Activated B cell treated with CpG ODN at 0.5 μM for 24 hours (primary cell): ENCODE measurements at regions not wholly inside any gene's neighbourhood (a gene's known extent, or its start where the extent isn't known, plus 50 kb on each side); places are given as distances from the start of the nearest gene placed in this dataset.

Source experiments
- ATAC-seq: fragments of 200-7000 bp; cut with Tn5 transposase; one replicate; pipeline ENCODE4 v1.10.0; 2021; ENCODE audit warnings: low read depth, mild to moderate bottlenecking, moderate library complexity
- CTCF ChIA-PET: fragments of 350-600 bp; sonication (Branson Sonifier 250); formaldehyde crosslinking; loops from one replicate; lab custom pipeline; 2021; ENCODE audit warnings: antibody characterized with exemption; lab: Charles Lee
- POLR2A ChIA-PET: fragments of 350-600 bp; sonication (Branson Sonifier 250); formaldehyde crosslinking; loops from one replicate; lab custom pipeline; 2021; ENCODE audit warnings: antibody characterized with exemption; lab: Charles Lee
- DNase-seq: peaks from one replicate; pipeline ENCODE4 v3.0.0; 2022
- H3K27ac Mint-ChIP-seq: one replicate; pipeline ENCODE4 v1.8.0; 2020; ENCODE audit warnings: mixed read lengths
- H3K27me3 Mint-ChIP-seq: one replicate; pipeline ENCODE4 v1.8.0; 2021; ENCODE audit warnings: mixed read lengths
- H3K36me3 Mint-ChIP-seq: one replicate; pipeline ENCODE4 v1.8.0; 2021; ENCODE audit warnings: low read depth, mixed read lengths
- H3K4me1 Mint-ChIP-seq: one replicate; pipeline ENCODE4 v1.8.0; 2021; ENCODE audit warnings: mixed read lengths
- H3K4me3 Mint-ChIP-seq: one replicate; pipeline ENCODE4 v1.8.0; 2020; ENCODE audit warnings: mild to moderate bottlenecking, mixed read lengths
- H3K9me3 Mint-ChIP-seq: one replicate; pipeline ENCODE4 v1.8.0; 2020; ENCODE audit warnings: mixed read lengths
- CTCF ChIP-seq: fragments of 200-600 bp; IDR thresholded peaks from one replicate; pipeline ENCODE4 v1.8.0; 2022; ENCODE audit warnings: antibody characterized with exemption, mild to moderate bottlenecking
- intact Hi-C: fragments of 100-400 bp; cut with micrococcal nuclease; formaldehyde crosslinking; loops from one replicate; pipeline ENCODE4 v1.15.1; 2024

GRCh38 chr10:1882180-1882579 lies 144.9 kb upstream of the ADARB2 start:
- peaks cover 7% of the 10 kb centered on the region for H3K27me3 Mint-ChIP-seq

GRCh38 chr10:1881636-1882035 lies 144.3 kb upstream of the ADARB2 start:
- POLR2A ChIA-PET, result no interaction called here
- H3K9me3 Mint-ChIP-seq, result no peaks in the 10 kb centered on the region
- ATAC-seq, result no peak
- H3K27ac Mint-ChIP-seq, result no peak overlapping the region
- peaks cover 7% of the 10 kb centered on the region for H3K27me3 Mint-ChIP-seq
- no peak overlapping the region for H3K4me3 Mint-ChIP-seq
- CTCF ChIA-PET, result no interaction called here
- H3K36me3 Mint-ChIP-seq, result no peaks in the 10 kb centered on the region
- intact Hi-C loops, result no loop called here
- TF ChIP-seq CTCF, result no peak
- H3K4me1 Mint-ChIP-seq, result no peaks in the 10 kb centered on the region
- DNase-seq, result no peak

More at GRCh38 chr10:1882180-1882579, 144.9 kb upstream of the ADARB2 start:
- POLR2A ChIA-PET, result no interaction called here
- Mint-ChIP-seq H3K4me3 (no peak overlapping the region), H3K9me3 (peaks cover 2% of the 10 kb centered on the region), H3K27ac (no peak overlapping the region), H3K36me3 (no peaks in the 10 kb centered on the region), H3K4me1 (no peaks in the 10 kb centered on the region)
- CTCF ChIA-PET, result no interaction called here
- DNase-seq, result no peak
- TF ChIP-seq CTCF, result no peak
- intact Hi-C loops, result no loop called here
- no peak for ATAC-seq

- peaks cover 9% of the 10 kb centered on the region for H3K27me3 Mint-ChIP-seq
These were observed 137.2 kb upstream of the ADARB2 start for GRCh38 chr10:1874533-1874932.

GRCh38 chr10:1873661-1874315 lies 136.5 kb upstream of the ADARB2 start:
- POLR2A ChIA-PET, result no interaction called here

More at GRCh38 chr10:1874533-1874932, 137.2 kb upstream of the ADARB2 start:
- no peak overlapping the region for H3K4me3 Mint-ChIP-seq
- no peak for TF ChIP-seq CTCF
- no peak for ATAC-seq
- no peaks in the 10 kb centered on the region for H3K4me1 Mint-ChIP-seq
- intact Hi-C loops, result no loop called here
- H3K9me3 Mint-ChIP-seq, result no peaks in the 10 kb centered on the region
- H3K27ac Mint-ChIP-seq, result no peak overlapping the region
- ChIA-PET POLR2A (no interaction called here), CTCF (no interaction called here)
- DNase-seq, result no peak
- no peaks in the 10 kb centered on the region for H3K36me3 Mint-ChIP-seq

More at GRCh38 chr10:1873661-1874315, 136.5 kb upstream of the ADARB2 start:
- H3K4me3 Mint-ChIP-seq, result no peak overlapping the region
- no peaks in the 10 kb centered on the region for H3K9me3 Mint-ChIP-seq
- intact Hi-C loops, result no loop called here
- H3K4me1 Mint-ChIP-seq, result no peaks in the 10 kb centered on the region
- TF ChIP-seq CTCF, result no peak
- H3K36me3 Mint-ChIP-seq, result no peaks in the 10 kb centered on the region
- CTCF ChIA-PET, result no interaction called here
- ATAC-seq, result no peak
- no peak for DNase-seq
- H3K27me3 Mint-ChIP-seq, result peaks cover 13% of the 10 kb centered on the region
- no peak overlapping the region for H3K27ac Mint-ChIP-seq
